HG02870 (cell line): ENCODE measurements at regions not wholly inside any gene's neighbourhood (a gene's known extent, or its start where the extent isn't known, plus 50 kb on each side); places are given as distances from the start of the nearest gene placed in this dataset.
"Not testable (repeated sequence)": the region's sequence is repeated elsewhere in the genome, so short reads cannot be mapped to it uniquely, and the experiment has no call there.

Experiments used
- ATAC-seq: cut with Tn5 transposase; IDR thresholded peaks from one replicate; pipeline ENCODE4 v1.9.1; 2021; ENCODE audit warnings: mild to moderate bottlenecking, moderate library complexity; ENCODE audit not compliant: unreplicated experiment

- no peak for ATAC-seq
Measured at GRCh38 chr14:51443195-51444018, 203.4 kb downstream of the TMX1 start.

- ATAC-seq, result no peak
Measured at GRCh38 chr14:51444353-51445000, 204.4 kb downstream of the TMX1 start.

DNA sequence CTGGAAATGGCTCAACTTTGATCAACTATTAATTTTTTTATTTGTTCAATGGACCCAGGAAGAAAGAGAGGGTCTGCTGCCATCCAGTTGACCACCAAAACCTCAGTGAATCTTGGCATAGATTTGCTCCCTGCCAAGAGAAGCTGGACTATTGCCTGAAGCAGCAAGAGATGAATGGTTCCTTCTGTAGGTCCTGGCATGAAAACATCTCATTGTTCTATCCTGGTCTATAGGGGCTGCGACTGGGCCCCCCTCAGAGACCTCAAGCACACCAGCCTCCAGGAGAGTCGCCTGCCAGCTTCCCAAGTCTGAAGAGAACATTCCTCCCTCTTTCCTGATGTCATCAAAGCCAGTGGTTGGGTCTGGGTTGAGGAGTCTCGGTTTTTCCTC lies 204.9 kb downstream of the TMX1 start:
- ATAC-seq, result no peak

GRCh38 chr14:51446771-51447170 lies 204.9 kb upstream of the FRMD6 start:
- ATAC-seq, result no peak

- ATAC-seq, result no peak
Measured at GRCh38 chr14:51447411-51447810, 204.3 kb upstream of the FRMD6 start.

DNA sequence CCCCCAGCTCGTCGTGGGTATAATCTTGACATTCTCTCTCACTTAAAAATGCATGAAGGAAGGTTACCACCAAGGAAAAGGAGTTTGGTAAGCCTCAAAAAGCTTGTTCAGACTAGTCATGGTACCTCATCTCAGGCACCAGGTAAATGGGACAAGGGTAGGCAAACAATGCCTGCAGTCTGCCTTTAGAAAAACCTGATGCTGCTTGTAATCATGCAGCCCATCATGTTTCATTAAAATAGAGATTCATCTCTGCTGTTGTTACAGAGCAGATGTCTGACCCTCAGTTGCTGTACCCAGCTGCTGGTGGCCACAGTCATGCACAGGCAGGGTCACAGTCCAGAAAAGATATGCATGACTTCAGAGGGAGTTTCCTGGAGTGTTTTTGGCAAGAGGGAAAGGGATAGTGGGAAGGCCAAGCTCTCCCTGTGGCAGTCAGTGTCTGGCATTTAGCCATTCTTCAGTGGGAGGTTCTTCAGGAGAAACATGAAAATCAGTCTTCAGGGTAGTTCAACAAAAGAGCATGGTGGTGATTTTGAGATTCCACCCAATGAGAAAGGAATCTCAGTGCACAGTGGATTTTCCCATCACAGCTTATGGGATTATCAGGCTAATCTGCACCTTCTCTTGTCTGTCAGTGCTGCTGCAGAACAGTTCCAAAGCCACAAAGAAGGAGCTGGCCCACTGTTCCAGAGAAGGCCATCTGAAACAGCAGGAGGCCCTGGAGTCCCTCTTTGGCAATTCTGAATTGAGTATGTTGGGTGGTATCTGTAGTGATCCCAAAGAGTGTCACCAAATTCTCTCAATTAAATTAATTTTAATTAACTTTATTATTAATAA lies 202.7 kb upstream of the FRMD6 start:
- ATAC-seq, result no peak

GRCh38 chr14:51449681-51450080 lies 202.0 kb upstream of the FRMD6 start:
- ATAC-seq, result no peak

- no peak for ATAC-seq
Measured at GRCh38 chr14:51451561-51451960, 200.1 kb upstream of the FRMD6 start.

DNA sequence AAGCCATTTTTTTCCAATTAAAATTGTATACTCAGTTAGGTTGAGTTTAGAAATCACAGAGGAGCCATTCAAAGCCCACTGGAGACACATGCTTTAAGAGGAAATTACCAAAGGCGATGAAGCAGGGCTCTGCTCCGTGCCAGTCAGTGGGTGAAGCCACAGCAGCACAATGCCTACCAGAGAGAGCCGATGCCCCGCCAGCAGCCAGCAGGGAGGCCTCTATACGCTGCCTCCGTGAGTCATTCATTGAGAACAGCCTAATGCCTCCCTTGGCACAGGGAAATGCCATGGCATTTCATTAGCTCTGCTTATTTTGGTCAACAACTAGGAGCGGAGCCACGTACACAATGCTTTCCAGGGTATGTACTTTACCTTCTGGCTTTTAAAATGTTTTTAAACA lies 197.8 kb upstream of the FRMD6 start:
- ATAC-seq, result no peak

DNA sequence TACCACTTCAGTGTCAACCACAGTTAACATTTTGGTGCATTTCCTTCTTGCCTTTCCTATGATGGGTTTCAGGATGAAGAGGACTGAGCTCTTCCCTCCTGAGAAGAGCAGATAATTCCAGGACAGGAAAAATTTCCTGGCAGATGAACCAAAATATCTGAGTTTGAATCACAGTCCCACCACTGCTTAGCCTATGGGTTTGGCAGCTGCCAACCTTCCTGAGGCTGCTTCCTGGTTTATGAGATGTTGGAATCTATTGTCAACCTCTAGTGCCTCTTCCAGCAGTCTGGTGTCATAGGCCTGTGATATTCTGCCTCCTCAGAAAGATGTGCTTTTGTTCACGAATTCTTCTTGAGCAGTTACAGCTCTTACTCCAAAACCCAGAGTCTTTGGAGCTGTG lies 197.4 kb upstream of the FRMD6 start:
- no peak for ATAC-seq

- ATAC-seq, result no peak
Measured at GRCh38 chr14:51455041-51455835, 196.5 kb upstream of the FRMD6 start.

- ATAC-seq, result no peak
Measured at GRCh38 chr14:51457843-51458562, 193.7 kb upstream of the FRMD6 start.

GRCh38 chr14:51458563-51458955 lies 193.2 kb upstream of the FRMD6 start:
- no peak for ATAC-seq

DNA sequence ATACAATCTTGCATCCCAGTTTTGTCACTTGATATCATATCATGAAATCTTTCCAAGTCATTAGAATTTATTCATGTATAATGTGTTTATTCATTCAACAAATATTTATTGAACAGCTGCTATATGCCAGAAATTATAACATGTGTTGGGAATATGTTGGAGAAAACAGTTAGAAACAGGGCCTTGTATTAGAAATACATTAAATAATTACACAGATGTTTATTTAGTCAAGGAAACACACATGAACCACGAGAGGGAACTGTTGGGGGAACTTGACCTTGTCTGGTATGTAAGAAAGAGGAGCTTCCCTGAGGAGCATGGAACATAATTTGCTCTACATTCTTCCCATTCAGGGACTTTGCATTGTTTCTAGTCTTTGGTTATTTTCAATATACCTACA lies 191.7 kb upstream of the FRMD6 start:
- no peak for ATAC-seq

GRCh38 chr14:51462182-51462581 lies 189.5 kb upstream of the FRMD6 start:
- no peak for ATAC-seq

- ATAC-seq, result no peak
Measured at GRCh38 chr14:51462706-51463105, 189.0 kb upstream of the FRMD6 start.

DNA sequence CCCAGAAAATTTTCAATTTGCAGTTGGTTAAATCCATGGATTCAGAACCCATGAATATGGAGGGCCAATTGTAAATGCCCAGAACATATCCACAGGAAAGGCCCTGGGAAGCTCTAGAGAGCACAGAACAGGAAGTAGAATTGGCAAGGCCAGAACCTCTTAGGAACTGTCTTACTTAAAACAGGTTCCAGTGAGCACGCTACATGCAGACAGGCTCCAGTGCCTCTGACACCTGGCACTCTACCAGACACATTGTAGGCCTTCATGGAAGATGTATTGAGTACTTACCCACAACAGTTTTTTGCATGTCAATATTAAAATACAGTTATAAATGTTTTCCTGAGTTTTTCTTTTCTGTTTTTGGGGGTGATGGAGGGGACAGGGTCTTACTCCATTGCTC lies 188.2 kb upstream of the FRMD6 start:
- ATAC-seq, result no peak

DNA sequence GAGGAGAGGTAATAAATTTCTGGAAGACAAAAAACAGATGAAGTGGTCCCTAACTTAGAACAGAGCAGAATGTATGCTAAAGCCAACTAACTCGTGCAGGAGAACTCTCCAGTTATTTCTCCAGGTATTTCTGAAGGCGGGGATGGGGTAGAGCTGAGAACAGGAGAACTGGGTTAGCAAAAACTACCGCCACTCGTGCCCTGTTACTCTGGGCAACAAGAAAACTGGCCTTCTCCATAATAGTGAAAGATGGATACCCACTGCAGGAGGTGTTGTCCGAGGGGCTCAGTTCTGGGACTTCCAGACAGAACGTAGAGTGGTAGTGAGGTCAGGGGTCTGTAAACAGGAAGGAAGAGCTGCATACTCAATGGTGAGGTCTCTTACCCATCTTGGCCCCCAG lies 187.3 kb upstream of the FRMD6 start:
- ATAC-seq, result no peak

GRCh38 chr14:51465486-51465885 lies 186.2 kb upstream of the FRMD6 start:
- ATAC-seq, result no peak

- not testable (repeated sequence) for ATAC-seq
Measured at GRCh38 chr14:51467392-51467791, 184.3 kb upstream of the FRMD6 start.
